CD4-positive, alpha-beta T cell treated with Interleukin-12 subunit alpha and Interleukin-12 subunit beta, for 1 hour (primary cell): ENCODE measurements at regions not wholly inside any gene's neighbourhood (a gene's known extent, or its start where the extent isn't known, plus 50 kb on each side); places are given as distances from the start of the nearest gene placed in this dataset.

ENCODE experiments used
- DNase-seq: peaks from one replicate; pipeline ENCODE4 v3.0.0-alpha.2; 2020

GRCh38 chr1:185574139-185574875 is 159.9 kb upstream of the HMCN1 start:
- DNase-seq = no peak

DNA sequence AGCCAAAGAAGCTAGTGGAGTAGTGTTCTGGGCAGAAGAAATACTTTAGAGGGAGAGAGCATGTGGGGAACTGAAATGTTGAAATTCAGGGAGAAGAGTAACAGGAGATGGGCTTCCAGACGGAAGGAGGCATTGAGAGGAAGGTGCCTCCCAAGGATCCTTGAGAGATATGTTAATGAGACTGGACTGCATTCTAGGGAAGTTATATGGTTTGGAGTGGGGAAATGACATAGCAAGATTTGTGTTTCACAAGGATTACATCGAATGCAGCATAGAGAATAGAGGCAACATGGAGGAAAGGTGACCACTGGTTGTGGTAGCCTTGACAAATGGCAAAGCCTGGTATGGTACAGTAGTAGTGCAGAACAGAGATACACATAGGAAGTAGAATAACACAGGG is 160.5 kb upstream of the HMCN1 start:
- DNase-seq = no peak

DNA sequence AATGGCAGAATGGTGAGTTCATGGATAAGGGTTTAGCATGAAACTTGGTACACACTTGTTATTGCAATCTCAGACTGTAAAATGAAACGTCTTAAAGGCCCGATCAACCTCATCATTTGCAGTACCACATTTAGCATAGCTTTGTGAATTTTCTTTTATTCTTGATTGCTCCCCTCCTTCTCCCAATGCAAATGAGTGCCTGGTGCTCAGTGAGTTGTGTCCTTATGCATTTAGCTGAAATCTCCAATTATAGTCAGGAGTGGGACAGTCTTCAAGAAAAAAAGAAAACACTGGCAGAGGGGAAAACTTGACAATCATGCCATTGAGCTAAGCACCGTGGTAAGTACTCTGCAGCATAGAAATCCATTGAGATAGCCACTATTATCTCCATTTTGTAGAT is 161.0 kb upstream of the HMCN1 start:
- no peak for DNase-seq

- DNase-seq = peak; percentile 33
Observed at GRCh38 chr1:185570962-185571361, 163.2 kb upstream of the HMCN1 start.

DNA sequence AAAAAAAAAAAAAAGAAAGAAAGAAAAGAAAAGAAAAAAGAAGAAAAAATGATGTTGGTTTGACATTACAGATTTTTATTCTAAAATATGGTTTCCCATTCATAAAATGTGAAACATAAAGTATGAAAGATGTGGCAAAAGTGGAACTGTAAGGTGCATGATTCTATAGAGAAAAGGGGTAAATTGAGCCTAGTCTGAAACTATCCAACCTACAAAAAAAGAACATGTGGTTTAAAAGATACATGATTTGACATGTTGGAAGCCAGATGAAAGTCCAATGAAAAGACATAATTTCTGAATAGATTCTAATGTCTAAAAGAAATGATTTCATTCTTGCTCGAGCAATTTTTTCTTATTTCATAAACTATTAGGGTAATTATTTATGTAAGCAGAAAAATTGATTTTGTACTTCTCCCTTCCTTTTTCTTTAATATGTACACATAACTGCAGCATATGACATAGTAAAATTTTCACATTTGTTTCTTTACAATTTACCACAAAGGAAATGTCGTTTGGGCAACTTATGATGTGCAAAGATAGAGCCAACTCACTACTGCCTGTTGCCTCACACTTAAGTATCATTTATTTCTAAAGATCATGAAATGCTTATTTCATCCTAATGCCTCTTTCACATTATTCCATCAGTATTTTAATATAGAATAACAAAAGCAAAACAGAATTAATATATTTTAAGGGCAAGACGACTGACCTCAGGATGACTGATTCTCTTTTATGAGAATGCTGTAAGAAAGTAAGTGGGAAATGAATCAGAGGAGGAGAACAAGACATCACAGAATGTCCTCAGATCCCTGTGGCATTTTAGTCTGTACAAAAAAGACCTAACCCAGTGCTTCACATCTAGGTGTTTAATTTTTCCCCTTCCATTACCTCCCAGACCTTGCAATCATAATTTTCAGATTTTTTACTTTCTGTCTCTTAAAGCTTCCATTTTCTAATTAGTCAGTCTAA is 165.8 kb upstream of the HMCN1 start:
- peak; percentile 60 for DNase-seq

DNA sequence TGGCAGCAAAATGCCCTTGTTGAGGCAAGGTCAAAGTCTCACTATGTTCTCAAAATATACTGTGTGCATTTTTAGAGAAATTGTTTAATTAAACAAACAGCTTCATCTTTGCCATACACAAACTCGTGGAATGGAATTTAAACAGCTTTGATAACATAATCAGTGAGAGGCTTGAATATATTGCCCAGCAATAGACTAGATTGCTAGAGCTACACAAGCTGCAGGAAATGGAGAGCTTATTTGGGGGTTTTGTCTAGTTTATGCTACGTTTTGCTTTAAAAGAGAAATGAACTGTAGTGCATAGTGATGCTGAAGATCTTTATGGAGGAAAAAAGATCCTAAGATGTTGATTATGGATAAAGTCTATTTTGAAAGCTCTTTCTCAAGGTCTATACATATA is 166.8 kb upstream of the HMCN1 start:
- no peak for DNase-seq

DNA sequence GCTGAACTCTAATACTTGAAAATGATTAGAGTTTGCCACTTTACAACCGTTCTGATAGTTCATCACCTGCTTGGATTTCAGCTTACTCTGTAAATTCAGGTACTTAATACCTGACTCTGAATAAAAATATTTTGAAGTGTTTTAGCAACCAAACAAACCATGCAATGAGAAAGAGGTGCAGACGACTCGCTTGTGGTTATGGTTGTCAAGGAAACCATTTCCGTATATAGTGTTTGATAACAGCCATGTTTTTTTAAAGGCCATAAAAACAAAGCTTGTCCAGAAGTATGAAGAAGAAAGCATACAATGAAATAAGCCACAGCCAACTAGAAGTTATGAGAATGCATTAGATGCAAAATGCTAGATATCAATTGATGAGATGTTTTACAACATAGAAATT is 167.2 kb upstream of the HMCN1 start:
- DNase-seq = peak; percentile 90

- DNase-seq = no peak
Observed at GRCh38 chr1:185565302-185565701, 168.9 kb upstream of the HMCN1 start.

DNA sequence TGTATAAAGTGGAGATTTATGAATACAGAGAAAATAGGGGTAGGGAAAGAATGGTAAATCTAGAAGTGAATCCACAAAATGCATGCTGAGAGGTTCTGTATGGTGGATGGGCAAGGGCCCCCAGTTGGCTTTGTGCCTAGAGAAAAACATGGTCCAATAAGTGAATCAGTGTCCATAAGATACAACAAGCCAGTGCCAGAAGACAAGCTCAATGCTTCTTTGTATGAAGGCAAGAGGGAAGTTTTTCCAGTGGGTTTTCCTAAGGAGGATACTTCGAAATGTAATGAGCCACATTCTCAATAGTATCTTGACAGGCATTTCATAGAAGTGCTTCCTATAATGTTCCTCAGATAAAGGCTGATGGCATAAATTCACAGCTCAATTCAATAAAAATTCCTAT is 169.4 kb upstream of the HMCN1 start:
- DNase-seq = no peak

DNA sequence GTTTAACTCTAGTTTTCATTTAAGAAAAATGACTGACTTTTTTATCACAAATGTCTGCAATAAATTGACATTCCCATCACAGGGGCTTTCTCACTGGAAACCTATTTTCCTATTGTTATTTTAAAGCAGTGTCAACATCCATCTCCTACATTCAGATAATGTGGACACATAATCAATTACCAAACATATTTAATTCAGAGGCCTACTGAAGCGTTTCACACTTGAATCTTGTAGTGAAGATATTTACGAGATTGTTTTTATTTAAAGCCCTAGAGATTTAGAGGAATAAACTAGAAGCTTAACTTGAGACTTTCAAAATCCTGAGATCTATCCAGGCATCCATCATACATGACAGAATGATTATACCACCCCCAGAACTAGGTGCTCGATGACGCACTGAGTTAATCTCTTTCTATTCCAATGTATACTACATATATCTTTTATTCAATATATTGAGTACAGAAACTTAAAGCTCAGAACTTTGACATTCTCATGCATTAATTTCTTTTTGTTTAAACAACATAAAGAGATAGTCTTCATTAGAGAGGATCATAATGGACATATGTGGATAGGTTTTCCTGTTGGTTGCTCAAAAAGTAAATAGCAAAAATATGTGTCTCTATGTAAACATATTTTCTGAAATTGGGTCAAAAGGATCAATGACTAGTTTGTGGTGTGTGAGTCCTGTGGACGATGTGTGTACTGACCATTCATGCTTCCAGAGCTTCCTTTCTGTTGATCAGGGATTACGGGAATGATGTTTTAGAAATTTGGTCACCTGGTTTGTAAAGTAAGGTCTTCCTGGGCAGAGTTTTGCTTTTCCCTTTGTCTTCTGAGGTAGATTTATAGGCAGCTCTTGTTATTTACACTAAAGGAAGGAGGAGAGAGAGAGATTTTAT is 171.5 kb upstream of the HMCN1 start:
- no peak for DNase-seq

DNA sequence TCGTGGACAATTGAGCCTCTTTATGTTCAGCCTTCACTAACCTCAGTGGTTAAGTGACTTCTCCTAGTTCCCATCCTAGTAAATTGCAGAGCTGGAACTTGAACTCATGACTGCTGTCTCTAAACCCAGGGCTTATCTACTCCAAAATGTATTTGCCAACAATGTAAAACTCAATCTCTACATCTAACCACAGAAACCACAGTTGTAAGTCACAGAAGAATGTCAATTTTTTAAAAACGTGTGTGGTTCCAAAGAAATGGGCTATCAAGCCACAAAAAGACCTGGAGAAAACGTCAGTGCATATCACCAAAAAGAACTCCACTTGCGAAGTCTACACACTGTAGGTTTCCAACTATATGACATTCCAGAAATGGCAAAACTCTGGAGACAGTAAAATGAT is 172.6 kb upstream of the HMCN1 start:
- peak; percentile 50 for DNase-seq

DNA sequence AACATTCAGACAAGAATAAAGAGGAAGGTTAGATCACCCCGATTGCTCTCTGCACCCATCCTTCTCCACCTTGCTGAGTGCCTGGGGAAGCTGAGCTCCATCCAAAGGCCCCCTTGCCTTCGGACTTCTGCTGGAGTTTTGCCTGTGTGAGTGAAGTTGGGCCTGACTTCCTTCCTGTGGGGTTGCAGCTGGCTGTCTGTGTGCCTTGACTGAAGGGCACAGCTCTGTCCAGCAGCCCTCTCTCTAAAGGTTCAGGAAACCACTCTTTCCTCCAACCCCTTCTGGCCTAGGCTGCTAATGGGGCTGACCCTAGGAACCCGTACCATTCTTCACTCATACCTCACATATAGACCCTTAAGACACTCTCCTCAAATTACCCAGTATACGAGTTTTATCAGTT is 173.4 kb upstream of the HMCN1 start:
- DNase-seq = no peak

GRCh38 chr1:185559684-185560331 is 174.4 kb upstream of the HMCN1 start:
- peak; percentile 72 for DNase-seq

GRCh38 chr1:185559151-185559550 is 175.0 kb upstream of the HMCN1 start:
- no peak for DNase-seq

DNA sequence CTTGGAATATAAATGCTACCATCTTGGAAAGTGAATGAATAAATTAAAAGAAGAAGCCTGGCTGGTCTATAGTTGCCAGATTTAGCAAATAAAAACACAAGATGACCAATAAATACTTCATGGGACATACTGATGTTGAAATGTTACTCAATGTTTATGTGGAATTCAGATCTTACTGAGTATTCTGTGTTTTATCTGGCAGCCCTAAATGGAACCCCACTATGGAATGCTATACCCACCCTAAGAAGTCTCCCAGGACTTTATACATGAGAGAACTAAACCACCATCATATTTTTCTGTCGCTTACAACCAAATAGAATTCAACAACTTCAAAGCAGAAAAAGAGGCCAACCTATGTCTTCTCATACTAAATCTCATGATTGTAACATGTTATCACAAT is 177.6 kb upstream of the HMCN1 start:
- DNase-seq = no peak

- DNase-seq = no peak
Observed at GRCh38 chr1:185555743-185556142, 178.4 kb upstream of the HMCN1 start.

- no peak for DNase-seq
Observed at GRCh38 chr1:185551008-185551407, 183.2 kb upstream of the HMCN1 start.

DNA sequence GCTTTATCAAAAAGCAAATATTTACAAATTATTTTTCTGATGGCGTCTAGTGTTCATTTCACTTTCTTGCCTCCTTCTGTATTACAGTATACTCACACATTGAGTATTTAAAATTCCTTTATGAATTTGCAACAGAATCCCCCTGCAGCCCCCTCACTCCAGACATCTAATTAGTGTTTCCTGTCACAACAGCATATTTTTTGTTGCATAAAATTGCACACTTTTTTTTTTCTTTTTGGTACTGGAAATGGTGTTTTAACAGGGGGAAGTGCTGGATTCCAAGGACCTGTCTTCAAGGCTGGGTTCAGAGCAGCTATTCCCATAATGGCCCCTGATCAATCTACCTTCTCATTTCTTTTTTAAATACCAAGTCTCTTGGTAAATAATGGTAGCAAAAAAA is 184.3 kb upstream of the HMCN1 start:
- no peak for DNase-seq

- DNase-seq = no peak
Observed at GRCh38 chr1:185546029-185546428, 188.2 kb upstream of the HMCN1 start.

DNA sequence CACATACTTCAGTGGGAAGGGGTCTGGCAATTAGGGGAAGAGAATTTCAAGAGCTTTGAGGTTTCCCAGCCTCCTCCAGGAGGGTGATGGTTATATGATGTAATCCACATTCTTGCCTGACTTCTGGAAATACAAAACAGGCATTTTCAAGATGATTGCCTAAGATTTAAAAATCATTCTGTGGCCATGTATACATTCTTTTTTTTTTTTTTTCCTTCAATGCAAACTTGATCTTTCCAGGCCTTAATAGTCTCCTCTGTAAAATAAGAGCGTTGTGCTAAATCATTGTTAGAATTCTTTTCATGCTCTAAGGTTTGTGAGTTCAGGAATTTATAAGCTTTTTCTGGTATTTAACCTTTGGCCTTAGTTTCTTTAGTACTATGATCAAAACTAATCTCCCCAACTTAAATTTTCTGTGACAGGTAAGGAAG is 192.3 kb upstream of the HMCN1 start:
- no peak for DNase-seq

DNA sequence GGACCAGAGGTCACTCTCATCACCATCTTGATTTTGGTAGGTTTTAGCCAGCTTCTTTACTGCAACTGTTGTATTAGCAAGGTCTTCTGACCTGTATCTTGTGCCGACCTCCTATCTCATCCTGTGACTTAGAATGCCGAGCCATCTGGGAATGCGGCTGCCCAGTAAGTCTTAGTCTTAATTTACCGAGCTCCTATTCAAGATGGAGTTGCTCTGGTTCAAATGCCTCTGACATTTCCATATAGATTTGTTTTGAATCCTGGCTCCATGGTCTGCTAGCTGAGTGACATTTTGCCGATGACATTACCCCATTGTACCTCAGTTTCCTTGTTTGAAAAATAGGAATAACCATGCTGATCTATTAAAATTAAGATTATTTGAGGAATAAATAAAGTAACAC is 193.9 kb upstream of the HMCN1 start:
- DNase-seq = no peak

- no peak for DNase-seq
Observed at GRCh38 chr1:185539277-185539943, 194.8 kb upstream of the HMCN1 start.
